PC-3 (cell line): ENCODE measurements at regions not wholly inside any gene's neighbourhood (a gene's known extent, or its start where the extent isn't known, plus 50 kb on each side); places are given as distances from the start of the nearest gene placed in this dataset.

ENCODE experiments used
- EZH2 ChIP-seq: fragments of 300-600 bp; sonication (generic); IDR thresholded peaks from one replicate; pipeline ENCODE4 v1.6.1; 2017; ENCODE audit warnings: antibody characterized with exemption, mild to moderate bottlenecking, low read length; ENCODE audit not compliant: unreplicated experiment
- EZH2phosphoT487 ChIP-seq: fragments of 300-600 bp; sonication (generic); IDR thresholded peaks from 2 replicates; pipeline ENCODE4 v1.6.1; 2018; ENCODE audit warnings: mild to moderate bottlenecking, antibody characterized with exemption, low read length, borderline replicate concordance
- TF ChIP-seq, protein P1 (sequence below): fragments of 300-600 bp; sonication (generic); conservative IDR thresholded peaks from 2 replicates; pipeline ENCODE4 v1.5.1; 2017; ENCODE audit warnings: antibody characterized with exemption, low read depth, mild to moderate bottlenecking, low read length

- TF ChIP-seq, protein P1, sequence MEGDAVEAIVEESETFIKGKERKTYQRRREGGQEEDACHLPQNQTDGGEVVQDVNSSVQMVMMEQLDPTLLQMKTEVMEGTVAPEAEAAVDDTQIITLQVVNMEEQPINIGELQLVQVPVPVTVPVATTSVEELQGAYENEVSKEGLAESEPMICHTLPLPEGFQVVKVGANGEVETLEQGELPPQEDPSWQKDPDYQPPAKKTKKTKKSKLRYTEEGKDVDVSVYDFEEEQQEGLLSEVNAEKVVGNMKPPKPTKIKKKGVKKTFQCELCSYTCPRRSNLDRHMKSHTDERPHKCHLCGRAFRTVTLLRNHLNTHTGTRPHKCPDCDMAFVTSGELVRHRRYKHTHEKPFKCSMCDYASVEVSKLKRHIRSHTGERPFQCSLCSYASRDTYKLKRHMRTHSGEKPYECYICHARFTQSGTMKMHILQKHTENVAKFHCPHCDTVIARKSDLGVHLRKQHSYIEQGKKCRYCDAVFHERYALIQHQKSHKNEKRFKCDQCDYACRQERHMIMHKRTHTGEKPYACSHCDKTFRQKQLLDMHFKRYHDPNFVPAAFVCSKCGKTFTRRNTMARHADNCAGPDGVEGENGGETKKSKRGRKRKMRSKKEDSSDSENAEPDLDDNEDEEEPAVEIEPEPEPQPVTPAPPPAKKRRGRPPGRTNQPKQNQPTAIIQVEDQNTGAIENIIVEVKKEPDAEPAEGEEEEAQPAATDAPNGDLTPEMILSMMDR: no peak
- TF ChIP-seq EZH2 (no peak), EZH2phosphoT487 (no peak)
These were observed 237.6 kb upstream of the C11orf87 start for GRCh38 chr11:109184376-109184775.
